ENCODE measurements at regions not wholly inside any gene's neighbourhood (a gene's known extent, or its start where the extent isn't known, plus 50 kb on each side); places are given as distances from the start of the nearest gene placed in this dataset.

DNA sequence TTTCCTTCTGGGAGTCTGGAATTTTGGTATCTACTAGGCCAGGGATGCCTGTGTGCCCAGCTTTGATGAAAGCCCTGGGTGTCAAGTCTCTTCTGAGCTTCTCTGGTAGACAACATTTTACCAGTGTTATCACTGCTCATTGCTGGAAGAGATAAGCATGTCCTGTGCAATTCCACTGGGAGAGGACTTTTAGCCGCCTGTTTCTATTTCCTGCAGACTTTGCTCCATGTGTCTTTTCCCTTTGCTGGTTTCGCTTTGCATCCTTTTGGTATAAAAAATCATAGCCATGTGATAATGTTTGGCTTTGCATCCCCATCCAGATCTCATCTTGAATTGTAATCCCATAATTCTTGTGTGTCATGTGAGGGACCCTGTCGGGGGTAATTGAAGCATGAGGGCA is 163.2 kb downstream of the SLC28A3 start:
- no peak for DNase-seq (ENCODE audit: low spot score)

DNA sequence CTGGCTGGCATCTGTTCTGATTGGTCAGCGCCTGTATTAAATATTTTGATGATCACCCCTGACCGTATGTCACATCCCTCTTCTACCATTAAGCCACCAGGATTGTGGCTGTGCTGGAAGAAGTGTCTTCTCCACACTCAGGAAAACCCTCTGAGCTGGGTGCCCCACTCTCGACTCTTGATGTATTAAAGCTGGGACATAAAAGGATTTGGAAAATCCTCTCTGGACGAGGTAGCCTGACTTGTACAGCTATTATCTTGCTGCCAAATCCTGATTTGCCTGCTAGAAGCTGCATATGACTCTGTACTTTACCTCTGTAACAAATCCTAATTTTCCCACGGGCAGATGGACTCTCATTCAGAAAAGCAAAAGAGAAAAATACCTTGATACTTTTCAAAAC is 161.0 kb downstream of the SLC28A3 start:
- no peak for DNase-seq (ENCODE audit: low spot score)

DNA sequence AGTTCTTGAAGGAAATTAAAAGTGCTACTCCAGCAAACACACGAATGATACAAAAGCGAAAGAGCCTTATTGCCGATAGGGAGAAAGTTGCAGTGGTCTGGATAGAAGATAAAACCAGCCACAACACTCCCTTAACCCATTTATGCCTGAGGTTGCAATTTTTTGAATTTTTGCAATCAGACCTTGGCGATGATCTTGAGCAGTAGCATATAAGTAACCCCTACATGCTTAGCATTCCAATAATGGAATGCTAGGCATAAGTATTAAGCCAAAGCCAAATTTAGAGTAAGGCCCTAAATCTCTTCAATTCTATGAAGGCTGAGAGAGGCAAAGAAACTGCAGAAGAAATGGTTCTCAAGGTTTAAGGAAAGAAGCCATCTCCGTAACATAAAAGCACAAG is 153.5 kb downstream of the SLC28A3 start:
- no peak for DNase-seq (ENCODE audit: low spot score)

DNA sequence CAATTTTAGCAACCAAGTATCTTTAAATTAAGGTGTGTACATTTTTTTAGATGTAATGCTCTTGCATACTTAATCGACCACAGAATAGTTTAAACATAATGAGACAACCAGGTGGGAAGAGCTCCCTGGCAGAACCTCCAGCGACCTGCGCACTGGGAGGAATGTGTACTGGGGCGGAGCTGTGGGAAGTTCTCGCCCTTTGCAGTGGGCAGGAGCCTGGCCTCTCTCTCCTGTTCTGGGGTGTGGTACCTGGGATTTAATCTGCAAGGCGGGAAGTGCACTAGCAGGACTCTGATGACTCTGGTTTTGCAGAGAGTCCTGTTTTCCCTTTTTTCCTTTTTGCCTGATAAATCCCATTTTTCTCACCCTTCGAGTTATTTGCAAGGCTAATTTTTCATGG is 150.7 kb downstream of the SLC28A3 start:
- DNase-seq (ENCODE audit: low spot score): no peak

DNA sequence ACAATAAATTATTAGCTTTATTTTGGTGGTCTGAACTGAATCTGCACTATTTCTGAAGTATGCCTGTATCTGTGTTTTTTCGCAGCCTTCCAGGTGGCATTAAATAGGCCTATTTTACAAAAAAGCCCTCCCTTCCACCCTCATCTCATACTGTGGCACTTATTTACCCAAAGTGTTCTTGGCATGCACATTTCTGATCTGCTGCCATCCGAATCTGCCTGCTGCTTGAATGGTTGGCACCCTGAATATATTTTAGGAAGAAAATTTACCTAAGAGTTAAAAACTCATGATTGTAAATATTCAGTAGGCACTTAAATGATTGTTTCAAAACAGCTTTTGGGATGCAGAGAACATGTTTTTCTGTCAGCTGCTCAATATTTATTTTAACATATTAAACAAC is 150.1 kb downstream of the SLC28A3 start:
- no peak for DNase-seq (ENCODE audit: low spot score)

DNA sequence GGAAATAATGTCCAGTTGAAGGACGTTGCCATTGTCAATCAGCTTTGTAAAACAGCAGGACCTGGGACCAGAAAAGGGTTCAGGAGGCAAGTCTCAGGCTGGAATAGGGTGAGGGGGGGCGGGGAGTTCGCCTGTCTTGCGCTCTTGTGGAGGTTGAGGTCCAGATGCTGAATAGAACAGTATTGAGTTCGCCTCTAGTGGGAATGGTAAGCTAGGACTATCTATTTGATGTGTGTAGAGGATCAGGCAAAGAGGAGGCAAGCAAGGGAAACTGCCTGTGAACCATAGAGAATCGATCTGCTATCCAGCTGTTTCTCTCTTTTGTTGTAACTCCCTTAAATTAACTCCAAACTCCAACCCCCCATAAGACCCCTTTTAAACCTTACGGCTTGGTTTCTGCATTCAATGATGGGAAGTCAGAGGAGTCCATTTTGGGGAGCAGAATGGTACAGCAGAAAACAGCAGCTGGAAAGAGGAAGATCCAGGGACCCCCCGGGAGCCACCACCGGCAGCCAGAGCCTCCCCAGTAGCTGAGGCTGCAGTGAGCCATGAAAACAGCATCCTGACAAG is 133.7 kb downstream of the SLC28A3 start:
- DNase-seq (ENCODE audit: low spot score): no peak

DNA sequence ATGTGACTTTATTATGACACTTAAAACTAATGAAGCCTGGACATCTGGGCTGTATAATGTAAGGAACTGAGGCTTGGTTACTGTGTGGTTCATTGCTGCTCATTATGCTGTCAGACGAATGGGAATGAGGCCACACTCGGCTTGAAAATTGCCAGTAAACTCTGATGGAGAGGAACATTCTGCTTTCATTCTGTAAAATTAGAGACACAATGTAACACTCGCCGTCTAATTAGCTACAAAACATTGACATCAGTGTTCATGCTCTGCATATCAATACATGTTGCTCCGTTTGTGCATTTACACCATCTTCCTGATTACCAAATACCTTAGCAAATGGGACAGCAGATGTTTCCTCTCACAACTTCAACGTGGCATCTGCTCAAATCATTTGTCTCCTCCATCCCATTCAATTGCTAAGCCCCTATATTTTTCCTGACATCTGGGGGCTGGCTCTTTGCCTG is 133.0 kb downstream of the SLC28A3 start:
- no peak for DNase-seq (ENCODE audit: low spot score)

DNA sequence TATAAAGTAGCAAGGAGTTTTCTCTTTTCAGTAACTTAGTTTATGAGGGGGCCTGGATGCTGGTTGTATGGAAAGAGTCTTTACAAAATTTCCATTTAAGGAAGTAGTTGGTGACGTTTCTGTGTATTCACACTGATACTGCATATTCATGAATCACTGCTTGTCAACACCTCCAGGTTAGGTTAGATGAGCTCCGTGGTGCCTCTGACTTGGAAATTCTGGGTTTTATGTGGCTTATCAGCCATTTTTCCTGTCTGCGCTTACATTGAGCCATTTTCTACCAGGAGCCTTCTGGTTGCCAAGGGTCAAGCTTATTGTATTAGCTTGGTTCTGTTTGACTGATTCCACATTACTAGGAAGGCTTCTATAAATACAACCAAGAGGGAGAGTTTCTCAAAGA is 128.3 kb downstream of the SLC28A3 start:
- no peak for DNase-seq (ENCODE audit: low spot score)

DNA sequence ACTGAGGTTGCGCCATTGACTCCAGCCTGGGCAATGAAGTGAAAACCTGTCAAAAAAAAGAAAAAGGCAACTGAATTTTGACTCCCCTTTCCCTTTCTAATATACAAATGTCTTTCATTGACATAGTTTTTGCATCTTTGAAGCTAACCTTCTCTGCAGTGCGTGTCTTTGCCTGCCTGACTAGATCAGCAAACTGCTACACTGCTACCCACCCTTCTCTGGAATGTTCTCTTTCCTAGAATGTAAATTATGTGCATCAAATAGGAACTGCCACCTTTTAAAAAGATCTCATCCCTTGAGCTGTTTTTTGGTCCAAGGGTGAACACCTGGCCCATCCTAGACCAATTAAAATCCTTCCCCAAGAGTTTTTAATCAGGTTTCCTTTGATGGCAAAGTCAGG is 127.6 kb downstream of the SLC28A3 start:
- DNase-seq (ENCODE audit: low spot score): no peak

DNA sequence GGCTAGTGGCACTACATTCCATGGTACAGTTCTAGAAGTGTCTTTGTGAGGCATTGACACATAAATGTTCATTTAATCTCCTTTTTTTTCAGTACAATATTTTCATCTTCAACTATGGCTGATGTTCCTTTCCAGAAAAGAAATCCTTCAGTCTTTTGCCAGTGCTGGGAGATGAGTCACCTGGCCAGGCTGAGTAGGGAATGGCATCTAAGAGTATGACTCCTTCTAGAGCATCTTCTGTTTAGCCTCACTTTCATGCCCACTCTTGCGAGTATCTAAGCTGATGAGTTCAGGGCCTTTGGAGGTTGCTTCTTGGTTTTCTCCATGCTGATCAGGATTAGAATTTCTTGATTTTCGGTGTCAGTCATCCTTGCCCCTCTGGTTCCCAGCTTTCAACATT is 124.4 kb downstream of the SLC28A3 start:
- DNase-seq (ENCODE audit: low spot score): no peak

DNA sequence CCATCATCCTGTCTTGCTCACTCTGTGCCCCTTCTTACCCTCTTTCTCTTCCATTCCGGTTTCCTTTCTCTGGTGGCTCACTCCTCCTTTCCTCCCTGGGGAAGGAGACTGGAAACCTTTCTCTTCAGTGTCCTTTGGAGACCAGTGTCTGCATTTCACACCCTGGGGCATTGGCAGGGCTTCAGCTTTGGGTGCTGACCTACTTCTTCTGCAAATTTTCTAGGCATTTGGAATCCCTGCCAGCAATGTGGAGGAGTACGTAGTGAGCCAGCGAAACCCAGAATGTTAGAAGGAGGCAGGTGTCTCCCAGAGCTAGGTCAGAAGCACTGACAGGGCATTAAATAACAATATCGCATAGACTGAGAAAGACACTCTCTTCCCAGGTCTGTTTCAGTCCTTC is 122.2 kb downstream of the SLC28A3 start:
- DNase-seq (ENCODE audit: low spot score): no peak

DNA sequence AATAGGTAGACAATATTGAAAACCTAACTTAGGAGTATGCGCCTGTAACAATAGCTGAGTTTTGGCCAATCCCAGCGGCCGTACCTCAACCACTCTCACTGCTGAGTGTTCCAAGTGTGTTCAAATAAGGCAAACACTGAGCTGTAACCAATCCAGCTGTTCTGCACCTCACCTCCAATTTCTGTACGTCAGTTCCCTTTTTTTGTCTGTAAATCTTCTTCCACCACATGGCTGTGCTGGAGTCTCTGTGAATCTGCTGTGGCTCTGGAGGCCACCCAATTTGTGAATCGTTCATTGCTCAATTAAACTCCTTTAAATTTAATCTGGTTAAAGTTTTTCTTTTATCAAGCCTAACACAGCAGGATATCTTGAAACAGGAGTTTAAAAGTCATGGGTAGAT is 116.3 kb downstream of the SLC28A3 start:
- DNase-seq (ENCODE audit: low spot score): no peak
